Mammary epithelial cell (primary cell): ENCODE measurements at regions not wholly inside any gene's neighbourhood (a gene's known extent, or its start where the extent isn't known, plus 50 kb on each side); places are given as distances from the start of the nearest gene placed in this dataset.

Experiments
- EZH2 ChIP-seq: IDR thresholded peaks from 2 replicates; pipeline ENCODE4 v1.6.1; 2012; ENCODE audit warnings: low read length, inconsistent platforms, borderline replicate concordance
- TF ChIP-seq, protein P1 (sequence below), 2 donors: IDR thresholded peaks in 1 of 2; conservative IDR thresholded peaks in 1 of 2; 2 replicates each; pipeline ENCODE4 v1.5.1; 2011 to 2012; ENCODE audit warnings: inconsistent platforms in 2 of 2, low read length in 2 of 2, mild to moderate bottlenecking in 2 of 2, control low read depth in 1 of 2, low read depth in 1 of 2; ENCODE audit not compliant: insufficient read depth in 1 of 2; ENCODE audit errors: extremely low read depth in 1 of 2

DNA sequence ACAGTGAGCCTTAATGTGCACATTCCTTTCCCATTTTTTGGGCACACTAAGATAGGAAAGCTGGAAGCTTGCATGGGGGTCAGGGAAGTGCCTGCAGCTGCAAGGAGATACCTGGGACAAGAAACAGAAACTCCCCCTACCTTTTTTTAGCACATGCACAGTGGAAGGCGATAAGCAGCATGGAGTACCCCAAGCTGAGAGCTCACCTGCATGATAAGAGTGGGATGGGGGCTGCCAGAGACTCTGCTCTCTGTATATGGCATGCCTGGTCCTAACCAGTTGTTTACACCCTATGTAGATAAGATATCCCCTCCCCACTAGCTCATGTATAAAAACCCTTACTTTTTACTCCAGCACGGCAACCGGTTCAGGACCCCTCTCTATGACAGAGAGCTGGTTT, 135.9 kb downstream of the TENT5D start:
- TF ChIP-seq, protein P1, sequence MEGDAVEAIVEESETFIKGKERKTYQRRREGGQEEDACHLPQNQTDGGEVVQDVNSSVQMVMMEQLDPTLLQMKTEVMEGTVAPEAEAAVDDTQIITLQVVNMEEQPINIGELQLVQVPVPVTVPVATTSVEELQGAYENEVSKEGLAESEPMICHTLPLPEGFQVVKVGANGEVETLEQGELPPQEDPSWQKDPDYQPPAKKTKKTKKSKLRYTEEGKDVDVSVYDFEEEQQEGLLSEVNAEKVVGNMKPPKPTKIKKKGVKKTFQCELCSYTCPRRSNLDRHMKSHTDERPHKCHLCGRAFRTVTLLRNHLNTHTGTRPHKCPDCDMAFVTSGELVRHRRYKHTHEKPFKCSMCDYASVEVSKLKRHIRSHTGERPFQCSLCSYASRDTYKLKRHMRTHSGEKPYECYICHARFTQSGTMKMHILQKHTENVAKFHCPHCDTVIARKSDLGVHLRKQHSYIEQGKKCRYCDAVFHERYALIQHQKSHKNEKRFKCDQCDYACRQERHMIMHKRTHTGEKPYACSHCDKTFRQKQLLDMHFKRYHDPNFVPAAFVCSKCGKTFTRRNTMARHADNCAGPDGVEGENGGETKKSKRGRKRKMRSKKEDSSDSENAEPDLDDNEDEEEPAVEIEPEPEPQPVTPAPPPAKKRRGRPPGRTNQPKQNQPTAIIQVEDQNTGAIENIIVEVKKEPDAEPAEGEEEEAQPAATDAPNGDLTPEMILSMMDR (conservative IDR thresholded peaks at IDR 0.05 in 1 of 2, IDR thresholded peaks at IDR 0.05 in 1 of 2; ENCODE audit: extremely low read depth in 1 of 2, insufficient read depth in 1 of 2, low read depth in 1 of 2, low read length in 2 of 2): no peak
- no peak for TF ChIP-seq EZH2
